Activated T-helper 1 cell treated with anti-CD3 and anti-CD28 coated beads, Interleukin-12 subunit alpha, Interleukin-12 subunit beta, Interleukin-2, Interleukin-4 antibody, amounts not matched to agents 30 ng/mL and 10 ng/mL and 1 ng/mL, durations not matched to agents 14 hours and 24 hours and 36 hours (primary cell): ENCODE measurements at regions not wholly inside any gene's neighbourhood (a gene's known extent, or its start where the extent isn't known, plus 50 kb on each side); places are given as distances from the start of the nearest gene placed in this dataset.

Source experiments
- DNase-seq: peaks from one replicate; pipeline ENCODE4 v3.0.0; 2021; ENCODE audit warnings: low spot score
- H3K27ac Mint-ChIP-seq: one replicate; pipeline ENCODE4 v1.8.0; 2021; ENCODE audit warnings: mild to moderate bottlenecking, mixed read lengths
- H3K27me3 Mint-ChIP-seq: one replicate; pipeline ENCODE4 v1.8.0; 2022; ENCODE audit warnings: mild to moderate bottlenecking, moderate library complexity, mixed read lengths; ENCODE audit not compliant: insufficient read depth
- H3K36me3 Mint-ChIP-seq: one replicate; pipeline ENCODE4 v1.8.0; 2021; ENCODE audit warnings: low read depth, mixed read lengths
- H3K4me1 Mint-ChIP-seq: one replicate; pipeline ENCODE4 v1.8.0; 2021; ENCODE audit warnings: low read depth, mixed read lengths
- H3K4me3 Mint-ChIP-seq: one replicate; pipeline ENCODE4 v1.8.0; 2021; ENCODE audit warnings: mild to moderate bottlenecking, moderate library complexity, mixed read lengths
- H3K9me3 Mint-ChIP-seq: one replicate; pipeline ENCODE4 v1.8.0; 2021; ENCODE audit warnings: mixed read lengths
- intact Hi-C: fragments of 100-400 bp; cut with micrococcal nuclease; formaldehyde crosslinking; loops from one replicate; pipeline ENCODE4 v1.15.1; 2024

GRCh38 chr4:179747218-179747910, 2305.1 kb upstream of the AGA start:
- peaks cover 9% of the 10 kb centered on the region for H3K9me3 Mint-ChIP-seq
- no peak overlapping the region for H3K27ac Mint-ChIP-seq

GRCh38 chr4:179748837-179749236, 2306.6 kb upstream of the AGA start:
- Mint-ChIP-seq H3K4me1 (no peaks in the 10 kb centered on the region), H3K36me3 (no peaks in the 10 kb centered on the region), H3K9me3 (peaks cover 9% of the 10 kb centered on the region), H3K27ac (no peak overlapping the region), H3K4me3 (no peak overlapping the region), H3K27me3 (no peaks in the 10 kb centered on the region)
- no peak for DNase-seq
- intact Hi-C loops: no loop called here

More at GRCh38 chr4:179747218-179747910, 2305.1 kb upstream of the AGA start:
- no peaks in the 10 kb centered on the region for H3K4me1 Mint-ChIP-seq
- no peak overlapping the region for H3K4me3 Mint-ChIP-seq
- no peaks in the 10 kb centered on the region for H3K27me3 Mint-ChIP-seq
- H3K36me3 Mint-ChIP-seq: no peaks in the 10 kb centered on the region
- intact Hi-C loops: no loop called here
- DNase-seq: no peak

GRCh38 chr4:179750374-179750773, 2308.1 kb upstream of the AGA start:
- H3K27me3 Mint-ChIP-seq: no peaks in the 10 kb centered on the region
- no peak overlapping the region for H3K4me3 Mint-ChIP-seq
- DNase-seq: no peak
- no peaks in the 10 kb centered on the region for H3K36me3 Mint-ChIP-seq
- H3K27ac Mint-ChIP-seq: no peak overlapping the region
- H3K4me1 Mint-ChIP-seq: no peaks in the 10 kb centered on the region
- peaks cover 9% of the 10 kb centered on the region for H3K9me3 Mint-ChIP-seq
- intact Hi-C loops: no loop called here

- H3K36me3 Mint-ChIP-seq: no peaks in the 10 kb centered on the region
- DNase-seq: no peak
- H3K4me3 Mint-ChIP-seq: no peak overlapping the region
- intact Hi-C loops: no loop called here
- no peaks in the 10 kb centered on the region for H3K27me3 Mint-ChIP-seq
- H3K4me1 Mint-ChIP-seq: no peaks in the 10 kb centered on the region
- peaks cover 3% of the 10 kb centered on the region for H3K9me3 Mint-ChIP-seq
- H3K27ac Mint-ChIP-seq: no peak overlapping the region
Measured at GRCh38 chr4:179751669-179752068, 2309.4 kb upstream of the AGA start.

GRCh38 chr4:179755322-179755721, 2313.1 kb upstream of the AGA start:
- DNase-seq: no peak
- Mint-ChIP-seq H3K9me3 (no peaks in the 10 kb centered on the region), H3K4me1 (no peaks in the 10 kb centered on the region), H3K27me3 (no peaks in the 10 kb centered on the region), H3K36me3 (no peaks in the 10 kb centered on the region), H3K27ac (no peak overlapping the region), H3K4me3 (no peak overlapping the region)
- intact Hi-C loops: no loop called here

GRCh38 chr4:179757641-179758040, 2315.4 kb upstream of the AGA start:
- no peak for DNase-seq
- intact Hi-C loops: no loop called here
- Mint-ChIP-seq H3K27ac (no peak overlapping the region), H3K9me3 (no peaks in the 10 kb centered on the region), H3K36me3 (no peaks in the 10 kb centered on the region), H3K27me3 (no peaks in the 10 kb centered on the region), H3K4me1 (no peaks in the 10 kb centered on the region), H3K4me3 (no peak overlapping the region)

- H3K4me1 Mint-ChIP-seq: no peaks in the 10 kb centered on the region
- no peak overlapping the region for H3K4me3 Mint-ChIP-seq
Measured at GRCh38 chr4:179762840-179763239, 2320.6 kb upstream of the AGA start.

GRCh38 chr4:179766938-179767337, 2324.7 kb upstream of the AGA start:
- Mint-ChIP-seq H3K36me3 (no peaks in the 10 kb centered on the region), H3K27me3 (no peaks in the 10 kb centered on the region), H3K4me1 (no peaks in the 10 kb centered on the region), H3K27ac (no peak overlapping the region), H3K4me3 (no peak overlapping the region), H3K9me3 (peaks cover 6% of the 10 kb centered on the region)
- no peak for DNase-seq
- intact Hi-C loops: no loop called here

More at GRCh38 chr4:179762840-179763239, 2320.6 kb upstream of the AGA start:
- Mint-ChIP-seq H3K9me3 (peaks cover 6% of the 10 kb centered on the region), H3K36me3 (no peaks in the 10 kb centered on the region), H3K27ac (no peak overlapping the region), H3K27me3 (no peaks in the 10 kb centered on the region)
- no peak for DNase-seq
- intact Hi-C loops: no loop called here

GRCh38 chr4:179768996-179769395, 2326.8 kb upstream of the AGA start:
- intact Hi-C loops: no loop called here
- peaks cover 10% of the 10 kb centered on the region for H3K9me3 Mint-ChIP-seq
- H3K36me3 Mint-ChIP-seq: no peaks in the 10 kb centered on the region
- no peak for DNase-seq
- H3K27ac Mint-ChIP-seq: no peak overlapping the region
- no peaks in the 10 kb centered on the region for H3K4me1 Mint-ChIP-seq
- no peak overlapping the region for H3K4me3 Mint-ChIP-seq
- H3K27me3 Mint-ChIP-seq: no peaks in the 10 kb centered on the region

GRCh38 chr4:179797738-179798137, 2355.5 kb upstream of the AGA start:
- H3K27ac Mint-ChIP-seq: no peak overlapping the region
- H3K9me3 Mint-ChIP-seq: no peaks in the 10 kb centered on the region
- no peaks in the 10 kb centered on the region for H3K4me1 Mint-ChIP-seq
- DNase-seq: no peak
- H3K27me3 Mint-ChIP-seq: no peaks in the 10 kb centered on the region
- no peak overlapping the region for H3K4me3 Mint-ChIP-seq
- no peaks in the 10 kb centered on the region for H3K36me3 Mint-ChIP-seq
- intact Hi-C loops: no loop called here

GRCh38 chr4:179803857-179804256, 2361.6 kb upstream of the AGA start:
- intact Hi-C loops: no loop called here
- Mint-ChIP-seq H3K36me3 (no peaks in the 10 kb centered on the region), H3K4me1 (no peaks in the 10 kb centered on the region), H3K27ac (no peak overlapping the region), H3K4me3 (no peak overlapping the region), H3K27me3 (no peaks in the 10 kb centered on the region), H3K9me3 (peaks cover 6% of the 10 kb centered on the region)
- no peak for DNase-seq

- Mint-ChIP-seq H3K36me3 (no peaks in the 10 kb centered on the region), H3K4me1 (no peaks in the 10 kb centered on the region), H3K27ac (no peak overlapping the region), H3K9me3 (peaks cover 6% of the 10 kb centered on the region), H3K27me3 (no peaks in the 10 kb centered on the region), H3K4me3 (no peak overlapping the region)
- DNase-seq: no peak
- intact Hi-C loops: no loop called here
Measured at GRCh38 chr4:179804440-179804839, 2362.2 kb upstream of the AGA start.

- Mint-ChIP-seq H3K27ac (no peak overlapping the region), H3K4me3 (no peak overlapping the region), H3K4me1 (no peaks in the 10 kb centered on the region), H3K9me3 (peaks cover 12% of the 10 kb centered on the region), H3K27me3 (no peaks in the 10 kb centered on the region), H3K36me3 (no peaks in the 10 kb centered on the region)
- no peak for DNase-seq
- intact Hi-C loops: no loop called here
Measured at GRCh38 chr4:179817317-179817716, 2375.1 kb upstream of the AGA start.

GRCh38 chr4:179823342-179823741, 2381.1 kb upstream of the AGA start:
- DNase-seq: no peak
- Mint-ChIP-seq H3K27me3 (no peaks in the 10 kb centered on the region), H3K27ac (no peak overlapping the region), H3K4me1 (no peaks in the 10 kb centered on the region), H3K9me3 (peaks cover 9% of the 10 kb centered on the region), H3K4me3 (no peak overlapping the region), H3K36me3 (no peaks in the 10 kb centered on the region)
- intact Hi-C loops: no loop called here
